ENCODE measurements at regions not wholly inside any gene's neighbourhood (a gene's known extent, or its start where the extent isn't known, plus 50 kb on each side); places are given as distances from the start of the nearest gene placed in this dataset.
"Not testable (repeated sequence)": the region's sequence is repeated elsewhere in the genome, so short reads cannot be mapped to it uniquely, and the experiment has no call there.

- no peak overlapping the region for H3K4me3 ChIP-seq (ENCODE audit: low read depth, low read length)
- no peak for DNase-seq (ENCODE audit: low read depth, low spot score)
- ChIA-PET POLR2A (interaction anchor here (0.9 kb wide), 1 partner anchor 58 kb away, joined by 3 read pairs; the partner anchor contains the start of gene RASA1), CTCF (interaction anchor here (0.8 to 1.3 kb wide), 2 partner anchors 10 to 140 kb away, joined by 3 to 4 read pairs; no protein-coding TSS in a partner anchor)
- TF ChIP-seq CTCF (IDR thresholded peaks at IDR 0.05; ENCODE audit: insufficient read depth, low read length, missing control alignments): no peak
Observed at GRCh38 chr5:87210076-87210475, 57.6 kb upstream of the RASA1 start.

DNA sequence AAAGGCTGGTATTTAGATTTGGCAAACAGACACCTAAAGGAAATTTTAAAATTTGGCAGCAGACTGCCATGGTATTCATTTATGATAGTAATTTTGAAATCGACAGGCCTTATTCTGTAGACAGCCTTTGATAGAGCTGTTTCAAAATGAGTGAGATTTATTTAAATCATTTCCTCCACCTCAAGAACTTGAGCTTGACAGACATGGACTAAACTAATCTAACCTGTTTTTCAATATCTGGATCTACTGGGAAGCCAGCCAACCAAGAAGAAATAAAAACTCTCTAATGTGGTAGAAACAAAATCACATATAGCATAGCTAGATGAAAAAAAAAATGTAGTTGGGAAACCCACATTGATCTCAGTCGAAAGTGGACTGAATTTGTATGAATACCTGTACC lies 56.9 kb upstream of the RASA1 start:
- DNase-seq (ENCODE audit: low read depth, low spot score): no peak
- H3K4me3 ChIP-seq (ENCODE audit: low read depth, low read length): no peak overlapping the region
- no peak for TF ChIP-seq CTCF (IDR thresholded peaks at IDR 0.05; ENCODE audit: insufficient read depth, low read length, missing control alignments)
- POLR2A ChIA-PET: no interaction called here
- CTCF ChIA-PET: interaction anchor here (1.2 kb wide), 1 partner anchor 15 kb away, joined by 3 read pairs; no protein-coding TSS in a partner anchor

- ChIA-PET POLR2A (no interaction called here), CTCF (interaction anchor here (1.2 kb wide), 1 partner anchor 15 kb away, joined by 3 read pairs; no protein-coding TSS in a partner anchor)
- no peak overlapping the region for H3K4me3 ChIP-seq (ENCODE audit: low read depth, low read length)
- DNase-seq (ENCODE audit: low read depth, low spot score): no peak
- TF ChIP-seq CTCF (IDR thresholded peaks at IDR 0.05; ENCODE audit: insufficient read depth, low read length, missing control alignments): no peak
Observed at GRCh38 chr5:87211676-87212075, 56.0 kb upstream of the RASA1 start.

DNA sequence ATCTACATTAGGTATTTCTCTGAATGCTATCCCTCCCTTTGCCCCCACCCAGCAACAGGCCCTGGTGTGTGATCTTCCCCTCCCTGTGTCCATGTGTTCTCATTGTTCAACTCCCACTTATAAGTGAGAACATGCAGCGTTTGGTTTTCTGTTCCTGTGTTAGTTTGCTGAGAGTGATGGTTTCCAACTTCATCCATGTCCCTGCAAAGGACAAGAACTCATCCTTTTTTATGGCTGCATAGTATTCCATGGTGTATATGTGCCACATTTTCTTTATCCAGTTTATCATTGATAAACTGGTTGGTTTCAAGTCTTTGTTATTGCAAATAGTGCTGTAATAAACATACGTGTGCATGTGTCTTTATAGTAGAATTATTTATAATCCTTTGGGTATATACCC lies 55.5 kb upstream of the RASA1 start:
- DNase-seq (ENCODE audit: low read depth, low spot score); POLR2A ChIA-PET; H3K4me3 ChIP-seq (ENCODE audit: low read depth, low read length): not testable (repeated sequence)
- CTCF ChIA-PET: interaction anchor here (1.2 kb wide), 1 partner anchor 14 kb away, joined by 3 read pairs; no protein-coding TSS in a partner anchor

DNA sequence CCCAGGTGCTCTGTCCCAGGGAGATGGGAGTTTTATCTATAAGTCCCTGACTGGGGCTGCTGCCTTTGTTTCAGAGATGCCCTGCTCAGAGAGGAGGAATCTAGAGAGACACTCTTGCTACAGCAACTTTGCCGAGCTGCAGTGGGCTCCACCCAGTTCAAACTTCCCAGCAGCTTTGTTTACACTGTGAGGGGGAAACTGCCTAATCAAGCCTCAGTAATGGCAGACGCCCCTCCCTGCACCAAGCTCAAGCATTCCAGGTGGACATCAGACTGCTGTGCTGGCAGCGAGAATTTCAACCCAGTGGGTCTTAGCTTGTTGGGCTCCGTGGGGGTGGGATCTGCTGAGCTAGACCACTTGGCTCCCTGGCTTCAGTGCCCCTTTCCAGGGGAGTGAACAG lies 50.2 kb upstream of the RASA1 start:
- POLR2A ChIA-PET; H3K4me3 ChIP-seq (ENCODE audit: low read depth, low read length); DNase-seq (ENCODE audit: low read depth, low spot score); CTCF ChIA-PET: not testable (repeated sequence)
